ENCODE measurements at regions not wholly inside any gene's neighbourhood (a gene's known extent, or its start where the extent isn't known, plus 50 kb on each side); places are given as distances from the start of the nearest gene placed in this dataset.
"Not testable (repeated sequence)": the region's sequence is repeated elsewhere in the genome, so short reads cannot be mapped to it uniquely, and the experiment has no call there.

DNA sequence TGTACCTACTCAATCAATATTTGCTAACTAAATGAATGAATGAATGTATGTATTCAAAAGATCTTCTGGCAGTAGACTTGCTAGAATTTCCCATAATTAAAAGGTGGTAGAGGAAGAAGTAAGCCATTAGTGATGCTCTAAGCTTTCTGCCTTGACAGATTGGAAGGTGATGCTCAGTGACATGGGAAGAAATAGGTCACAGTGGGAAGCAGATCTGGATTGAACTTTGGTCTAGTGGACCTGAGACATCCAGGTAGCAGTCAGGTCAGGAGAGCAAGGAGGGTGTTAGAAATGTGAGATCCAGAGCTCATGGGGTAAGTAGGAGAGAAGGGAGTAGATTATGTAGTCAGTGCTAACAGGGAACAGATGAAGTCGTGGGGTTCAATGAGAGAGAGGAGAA lies 106.4 kb downstream of the SNX5 start:
- Histone ChIP-seq H3K4me1 (ENCODE audit: insufficient read depth, poor library complexity, severe bottlenecking) (no peaks in the 10 kb centered on the region), H3K27me3 (ENCODE audit: insufficient read depth, poor library complexity, severe bottlenecking) (no peaks in the 10 kb centered on the region), H3K36me3 (ENCODE audit: low read depth) (no peaks in the 10 kb centered on the region), H3K27ac (ENCODE audit: poor library complexity, severe bottlenecking) (no peak overlapping the region), H3K9me3 (ENCODE audit: severe bottlenecking) (no peaks in the 10 kb centered on the region), H3K4me3 (ENCODE audit: severe bottlenecking) (no peak overlapping the region)
- DNase-seq (ENCODE audit: low spot score), result no peak
- no peak for TF ChIP-seq CTCF (IDR thresholded peaks at IDR 0.05; ENCODE audit: poor library complexity, severe bottlenecking)
- no peak for ATAC-seq (ENCODE audit: low read depth)

DNA sequence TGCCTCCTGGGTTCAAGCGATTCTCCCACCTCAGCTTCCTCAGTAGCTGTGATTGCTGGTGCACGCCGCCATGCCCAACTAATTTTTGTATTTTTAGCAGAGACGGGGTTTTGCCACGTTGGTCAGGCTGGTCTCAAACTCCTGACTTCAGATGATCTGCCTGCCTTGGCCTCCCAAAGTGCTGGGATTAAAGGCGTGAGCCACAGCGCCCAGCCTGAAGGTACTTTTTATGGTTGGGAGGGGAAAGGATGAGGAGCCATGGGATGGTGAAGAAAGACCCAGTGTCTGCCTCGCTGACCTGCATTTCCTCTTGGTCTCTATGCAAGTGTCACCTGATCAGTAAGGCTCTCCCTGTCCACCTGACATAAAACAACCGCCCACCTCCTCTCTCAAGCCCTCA lies 107.0 kb downstream of the SNX5 start:
- not testable (repeated sequence) for H3K27me3 ChIP-seq (ENCODE audit: insufficient read depth, poor library complexity, severe bottlenecking); DNase-seq (ENCODE audit: low spot score); H3K4me3 ChIP-seq (ENCODE audit: severe bottlenecking); H3K4me1 ChIP-seq (ENCODE audit: insufficient read depth, poor library complexity, severe bottlenecking); ATAC-seq (ENCODE audit: low read depth); H3K27ac ChIP-seq (ENCODE audit: poor library complexity, severe bottlenecking); H3K36me3 ChIP-seq (ENCODE audit: low read depth); H3K9me3 ChIP-seq (ENCODE audit: severe bottlenecking)

- no peak for ATAC-seq (ENCODE audit: low read depth)
- Histone ChIP-seq H3K4me3 (ENCODE audit: severe bottlenecking) (no peak overlapping the region), H3K36me3 (ENCODE audit: low read depth) (no peaks in the 10 kb centered on the region), H3K4me1 (ENCODE audit: insufficient read depth, poor library complexity, severe bottlenecking) (no peaks in the 10 kb centered on the region), H3K9me3 (ENCODE audit: severe bottlenecking) (no peaks in the 10 kb centered on the region), H3K27me3 (ENCODE audit: insufficient read depth, poor library complexity, severe bottlenecking) (no peaks in the 10 kb centered on the region), H3K27ac (ENCODE audit: poor library complexity, severe bottlenecking) (no peak overlapping the region)
- TF ChIP-seq CTCF (IDR thresholded peaks at IDR 0.05; ENCODE audit: poor library complexity, severe bottlenecking), result no peak
- no peak for DNase-seq (ENCODE audit: low spot score)
These were observed 108.0 kb downstream of the SNX5 start for GRCh38 chr20:17860301-17861197.

DNA sequence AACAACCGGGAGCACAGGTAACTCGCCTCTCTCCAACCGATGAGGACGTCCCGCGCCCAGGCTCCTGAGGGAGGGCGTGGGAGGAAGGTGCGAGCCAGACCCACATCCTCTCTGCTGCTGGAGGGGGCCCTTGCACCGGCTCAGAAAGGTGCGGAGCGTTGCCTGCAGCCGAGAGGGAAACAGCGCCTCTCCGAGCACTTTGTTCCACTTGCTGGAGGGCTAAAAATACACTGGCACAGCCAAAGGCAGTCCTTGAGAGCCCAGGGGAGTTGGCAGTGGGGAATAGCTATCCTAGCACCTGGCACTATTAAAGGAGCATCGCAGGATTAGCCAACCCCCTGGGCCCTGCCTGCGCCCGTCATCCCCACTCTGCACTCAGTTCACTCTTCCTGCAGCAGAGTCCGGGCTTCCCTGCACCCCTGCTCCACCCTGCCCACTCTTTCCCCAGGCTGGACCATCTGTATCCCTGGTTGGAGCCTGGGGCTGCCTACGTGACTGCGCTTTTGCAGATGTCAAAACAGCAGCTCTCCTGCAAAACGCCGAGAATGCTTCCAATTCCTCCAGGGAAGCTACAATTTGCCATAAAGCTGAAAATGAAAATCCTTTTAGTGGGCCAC lies 108.9 kb downstream of the SNX5 start:
- H3K27me3 ChIP-seq (ENCODE audit: insufficient read depth, poor library complexity, severe bottlenecking), result no peaks in the 10 kb centered on the region
- no peak for ATAC-seq (ENCODE audit: low read depth)
- DNase-seq (ENCODE audit: low spot score), result no peak
- H3K4me1 ChIP-seq (ENCODE audit: insufficient read depth, poor library complexity, severe bottlenecking), result no peaks in the 10 kb centered on the region
- H3K36me3 ChIP-seq (ENCODE audit: low read depth), result no peaks in the 10 kb centered on the region
- no peak overlapping the region for H3K4me3 ChIP-seq (ENCODE audit: severe bottlenecking)
- no peaks in the 10 kb centered on the region for H3K9me3 ChIP-seq (ENCODE audit: severe bottlenecking)
- TF ChIP-seq CTCF (IDR thresholded peaks at IDR 0.05; ENCODE audit: poor library complexity, severe bottlenecking), result no peak
- H3K27ac ChIP-seq (ENCODE audit: poor library complexity, severe bottlenecking), result no peak overlapping the region

DNA sequence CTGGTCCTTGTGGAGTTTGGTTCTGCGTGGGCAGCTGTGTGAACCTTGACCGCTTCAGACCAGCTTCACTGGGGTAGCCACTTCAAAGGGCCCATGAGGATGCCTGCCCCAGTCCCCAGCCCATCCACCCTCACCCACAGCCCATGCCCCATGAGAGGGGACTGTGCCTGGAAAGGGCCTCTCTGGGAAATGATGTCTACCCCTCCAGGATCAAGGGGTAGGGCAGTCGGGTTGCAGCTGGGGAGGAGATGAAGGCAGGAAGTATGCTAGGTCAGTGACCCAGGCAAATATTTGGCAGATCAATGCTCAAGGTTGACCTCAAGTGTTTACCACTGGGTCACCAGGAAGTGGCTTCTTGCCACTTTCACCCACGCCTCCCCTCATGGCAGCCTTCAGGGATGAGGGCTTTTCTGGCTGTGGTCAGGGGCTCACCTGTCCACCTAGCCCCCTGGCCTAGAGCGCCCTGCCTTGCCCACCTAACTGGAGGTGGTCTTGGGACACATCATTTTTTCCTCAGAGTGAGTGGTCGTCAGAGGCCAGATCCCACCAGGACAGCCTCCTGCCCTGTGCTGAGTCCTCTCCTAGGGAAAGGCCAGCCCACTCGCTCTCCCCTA lies 109.5 kb downstream of the SNX5 start:
- Histone ChIP-seq H3K4me3 (ENCODE audit: severe bottlenecking) (no peak overlapping the region), H3K27me3 (ENCODE audit: insufficient read depth, poor library complexity, severe bottlenecking) (no peaks in the 10 kb centered on the region), H3K9me3 (ENCODE audit: severe bottlenecking) (no peaks in the 10 kb centered on the region), H3K4me1 (ENCODE audit: insufficient read depth, poor library complexity, severe bottlenecking) (no peaks in the 10 kb centered on the region), H3K36me3 (ENCODE audit: low read depth) (no peaks in the 10 kb centered on the region), H3K27ac (ENCODE audit: poor library complexity, severe bottlenecking) (no peak overlapping the region)
- peak; percentile 32 for DNase-seq (ENCODE audit: low spot score)
- TF ChIP-seq CTCF (IDR thresholded peaks at IDR 0.05; ENCODE audit: poor library complexity, severe bottlenecking), result no peak
- ATAC-seq (ENCODE audit: low read depth), result no peak

Measured in RWPE2 (cell line).